SK-N-SH (cell line): ENCODE measurements at regions not wholly inside any gene's neighbourhood (a gene's known extent, or its start where the extent isn't known, plus 50 kb on each side); places are given as distances from the start of the nearest gene placed in this dataset.

Experiments used
- CTCF ChIA-PET: fragments of 300-600, 350-600 bp; formaldehyde crosslinking; extraction: SDS; loops from one replicate; lab custom pipeline; 2021; lab: Yijun Ruan, JAX
- POLR2A ChIA-PET: fragments of 350-600 bp; sonication (Branson Sonifier 250); formaldehyde crosslinking; extraction: SDS; loops from one replicate; lab custom pipeline; 2020; ENCODE audit warnings: antibody characterized with exemption, inconsistent platforms; lab: Yijun Ruan, JAX
- DNase-seq: peaks from one replicate; pipeline ENCODE4 v3.0.0; 2012
- H2AFZ ChIP-seq: fragments of 200-600 bp; sonication (generic); 2 replicates; pipeline ENCODE4 v1.8.1; 2016; ENCODE audit warnings: antibody characterized with exemption, mild to moderate bottlenecking, low read depth
- H3F3A ChIP-seq: fragments of 200-600 bp; sonication (generic); replicated peaks from 2 replicates; pipeline ENCODE3; 2016; ENCODE audit warnings: antibody characterized with exemption, mild to moderate bottlenecking; ENCODE audit not compliant: insufficient read depth
- H3K27ac ChIP-seq, 2 experiments: fragments of 200-500 bp in 1 of 2; fragments of 200-600 bp in 1 of 2; sonication (Bioruptor generic) in 1 of 2; sonication (generic), shearing (Covaris generic) in 1 of 2; 2 replicates each; pipeline versions ENCODE4 v1.5.1 to v1.6.1; 2014 to 2016; ENCODE audit warnings: low read depth in 2 of 2, inconsistent platforms in 1 of 2, low read length in 1 of 2, mild to moderate bottlenecking in 1 of 2, mixed read lengths in 1 of 2
- H3K27me3 ChIP-seq: fragments of 200-600 bp; sonication (generic), shearing (Covaris generic); 2 replicates; pipeline ENCODE4 v1.6.1; 2016; ENCODE audit warnings: mixed run types; ENCODE audit not compliant: insufficient read depth
- H3K36me3 ChIP-seq, 2 experiments: fragments of 200-500 bp in 1 of 2; fragments of 200-600 bp in 1 of 2; sonication (Bioruptor generic) in 1 of 2; sonication (generic) in 1 of 2; replicated peaks in 1 of 2; 2 replicates each; pipeline versions ENCODE3 to v1.5.1; 2014 to 2016; ENCODE audit warnings: low read length in 1 of 2, mild to moderate bottlenecking in 1 of 2; ENCODE audit not compliant: insufficient read depth in 2 of 2, control insufficient read depth in 1 of 2
- H3K4me1 ChIP-seq, 2 experiments: fragments of 200-500 bp in 1 of 2; fragments of 200-600 bp in 1 of 2; sonication (Bioruptor generic) in 1 of 2; sonication (generic), shearing (Covaris generic) in 1 of 2; 2 replicates each; pipeline versions ENCODE4 v1.5.1 to v1.6.1; 2014 to 2016; ENCODE audit warnings: low read depth in 1 of 2, low read length in 1 of 2, mixed run types in 1 of 2; ENCODE audit not compliant: insufficient read depth in 2 of 2, control insufficient read depth in 1 of 2
- H3K4me2 ChIP-seq: fragments of 200-600 bp; sonication (generic), shearing (Covaris generic); 2 replicates; pipeline ENCODE4 v1.6.1; 2017; ENCODE audit warnings: mixed run types
- H3K4me3 ChIP-seq, 2 experiments: fragments of 200-500 bp in 1 of 2; fragments of 200-600 bp in 1 of 2; sonication (Bioruptor generic) in 1 of 2; sonication (generic), shearing (Covaris generic) in 1 of 2; 2 replicates each; pipeline versions ENCODE4 v1.5.1 to v1.8.1; 2014 to 2016; ENCODE audit warnings: low read depth in 2 of 2, inconsistent platforms in 1 of 2, low read length in 1 of 2, mild to moderate bottlenecking in 1 of 2, mixed read lengths in 1 of 2, moderate library complexity in 1 of 2
- H3K79me2 ChIP-seq: fragments of 200-600 bp; sonication (generic); 2 replicates; pipeline ENCODE4 v1.8.1; 2017; ENCODE audit warnings: mild to moderate bottlenecking; ENCODE audit not compliant: insufficient read depth
- H3K9ac ChIP-seq: fragments of 200-600 bp; sonication (generic); 2 replicates; pipeline ENCODE4 v1.6.1; 2017; ENCODE audit warnings: mixed run types
- H3K9me2 ChIP-seq: fragments of 200-600 bp; sonication (generic); 2 replicates; pipeline ENCODE4 v1.6.1; 2017; ENCODE audit warnings: mixed run types
- H3K9me3 ChIP-seq: fragments of 200-600 bp; sonication (generic); 2 replicates; pipeline ENCODE4 v1.6.1; 2017; ENCODE audit warnings: mixed run types, mild to moderate bottlenecking, moderate library complexity
- H4K20me1 ChIP-seq: fragments of 200-600 bp; sonication (generic); 2 replicates; pipeline ENCODE4 v1.6.1; 2017; ENCODE audit warnings: mild to moderate bottlenecking, mixed run types; ENCODE audit not compliant: insufficient read depth
- ELF1 ChIP-seq: IDR thresholded peaks from 2 replicates; pipeline ENCODE4 v1.4.0; 2012
- EP300 ChIP-seq, 2 experiments: IDR thresholded peaks; 2 replicates each; pipeline versions ENCODE4 v1.4.0 to v1.6.1; 2012; ENCODE audit warnings: borderline replicate concordance in 1 of 2, low read depth in 1 of 2, low read length in 1 of 2
- FOSL2 ChIP-seq: IDR thresholded peaks from 2 replicates; pipeline ENCODE4 v1.4.0; 2012; ENCODE audit warnings: low read depth, mild to moderate bottlenecking, moderate library complexity, borderline replicate concordance
- FOXM1 ChIP-seq: IDR thresholded peaks from 2 replicates; pipeline ENCODE4 v1.4.0; 2012; ENCODE audit warnings: low read depth, mild to moderate bottlenecking
- GABPA ChIP-seq: IDR thresholded peaks from 2 replicates; pipeline ENCODE4 v1.4.0; 2012; ENCODE audit warnings: low read depth, mild to moderate bottlenecking
- GATA2 ChIP-seq: sonication (generic); formaldehyde crosslinking; IDR thresholded peaks from 2 replicates; pipeline ENCODE4 v1.5.0; 2020; ENCODE audit warnings: mild to moderate bottlenecking, missing genetic modification reagents
- JUND ChIP-seq: IDR thresholded peaks from 2 replicates; pipeline ENCODE4 v1.4.0; 2012
- NFIC ChIP-seq: IDR thresholded peaks from 2 replicates; pipeline ENCODE4 v1.4.0; 2012; ENCODE audit warnings: borderline replicate concordance
- RAD21 ChIP-seq: IDR thresholded peaks from 2 replicates; pipeline ENCODE4 v1.6.1; 2012; ENCODE audit warnings: mild to moderate bottlenecking, low read length
- RCOR1 ChIP-seq: fragments of 150-350 bp; IDR thresholded peaks from 2 replicates; pipeline ENCODE4 v1.6.1; 2017; ENCODE audit warnings: antibody characterized with exemption, low read length
- SIN3A ChIP-seq: IDR thresholded peaks from 2 replicates; pipeline ENCODE4 v1.6.1; 2012; ENCODE audit warnings: low read depth, mild to moderate bottlenecking, low read length, moderate library complexity, borderline replicate concordance
- SMC3 ChIP-seq: IDR thresholded peaks from 2 replicates; pipeline ENCODE4 v1.6.1; 2012; ENCODE audit warnings: low read depth, low read length, improper control_type of control experiment
- TAF1 ChIP-seq: IDR thresholded peaks from 2 replicates; pipeline ENCODE4 v1.6.1; 2012; ENCODE audit warnings: low read depth, mild to moderate bottlenecking, low read length, moderate library complexity, borderline replicate concordance
- YY1 ChIP-seq: IDR thresholded peaks from 2 replicates; pipeline ENCODE4 v1.4.0; 2012; ENCODE audit warnings: low read depth, mild to moderate bottlenecking
- WGBS: methylation state at CpG from one replicate; pipeline ENCODE4 v1.1.6; 2017; ENCODE audit warnings: low lambda C conversion rate; 5-methylcytosine and 5-hydroxymethylcytosine counted together
- TF ChIP-seq, protein P1 (sequence below): fragments of 150-350 bp; IDR thresholded peaks from 2 replicates; pipeline ENCODE4 v1.6.1; 2016; ENCODE audit warnings: mild to moderate bottlenecking, low read depth, low read length
- TF ChIP-seq, protein P2 (sequence below): IDR thresholded peaks from 2 replicates; pipeline ENCODE4 v1.6.1; 2012; ENCODE audit warnings: mild to moderate bottlenecking, low read depth, low read length, moderate library complexity
- TF ChIP-seq, protein P3 (sequence below): IDR thresholded peaks from 2 replicates; pipeline ENCODE4; 2012

DNA sequence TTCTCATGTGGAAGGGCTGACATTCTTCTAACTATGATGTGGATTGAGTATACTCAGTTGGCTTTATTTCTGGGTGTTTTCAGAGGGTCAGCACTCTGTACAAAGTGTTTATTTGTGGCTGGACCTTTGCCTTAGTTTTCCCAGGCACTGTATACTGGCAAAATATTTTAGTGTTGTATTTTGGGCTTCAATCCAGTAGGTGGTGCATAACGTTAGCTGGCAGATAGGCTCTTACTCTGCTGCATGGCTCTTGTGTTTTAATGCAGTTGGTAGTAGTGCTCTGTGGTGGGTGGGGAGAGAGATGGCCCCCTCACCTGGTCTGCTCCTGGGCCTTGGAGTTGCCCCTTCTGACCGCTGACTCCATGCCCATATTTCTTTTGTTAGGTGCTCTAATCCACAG lies 75.6 kb upstream of the REG3A start:
- Histone ChIP-seq H2AFZ (no peak overlapping the region), H3K9me3 (no peaks in the 10 kb centered on the region), H3K4me3 (no peak overlapping the region), H3K27me3 (no peaks in the 10 kb centered on the region), H3F3A (no peaks in the 10 kb centered on the region), H3K27ac (no peak overlapping the region), H3K79me2 (no peaks in the 10 kb centered on the region), H3K4me1 (no peaks in the 10 kb centered on the region), H3K9ac (no peak overlapping the region), H4K20me1 (no peaks in the 10 kb centered on the region), H3K36me3 (no peaks in the 10 kb centered on the region), H3K4me2 (no peak overlapping the region), H3K9me2 (no peaks in the 10 kb centered on the region)
- WGBS, result 27% methylated on average over 2 of the region's 2 CpGs
- CTCF ChIA-PET, result interaction anchor here (0.8 to 1.4 kb wide), 4 partner anchors 12 to 621 kb away, joined by 3 to 4 read pairs (median 4); no protein-coding TSS in a partner anchor
- POLR2A ChIA-PET, result no interaction called here
- TF ChIP-seq FOSL2 (no peak), ELF1 (no peak), RAD21 (peak; percentile 37; the same call in 1 of the 2 replicates)
- no peak for DNase-seq

DNA sequence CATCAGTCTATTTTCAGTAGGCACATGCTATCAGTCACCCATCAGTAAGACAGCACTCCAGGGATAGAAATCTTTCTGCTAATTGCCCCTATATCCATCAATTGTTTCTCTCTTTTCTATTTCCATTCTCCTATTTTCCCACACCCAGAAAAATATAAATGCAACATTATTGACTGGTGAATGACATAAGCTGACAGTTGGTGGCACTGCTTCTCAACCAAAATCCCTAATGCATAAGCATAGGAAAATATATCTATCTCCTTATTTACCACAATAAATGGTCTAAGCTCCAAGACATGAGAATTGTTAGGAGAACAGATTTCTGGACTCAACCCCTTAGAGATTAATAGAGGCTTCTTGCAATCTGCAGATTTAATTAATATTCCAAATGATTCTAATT lies 64.0 kb upstream of the REG3A start:
- H3F3A ChIP-seq, result no peaks in the 10 kb centered on the region
- no peaks in the 10 kb centered on the region for H3K9me3 ChIP-seq
- TF ChIP-seq GATA2 (CRISPR knock-in tag) (no peak), NFIC (no peak), SMC3 (peak; percentile 57; the same call in 1 of the 2 replicates), RAD21 (peak; percentile 79), FOXM1 (no peak), SIN3A (no peak), YY1 (no peak), TAF1 (no peak), JUND (no peak), FOSL2 (no peak), GABPA (no peak), EP300 (IDR thresholded peaks at IDR 0.05; ENCODE audit: borderline replicate concordance in 1 of 2, low read depth in 1 of 2, low read length in 1 of 2) (no peak), RCOR1 (no peak)
- TF ChIP-seq, protein P1, sequence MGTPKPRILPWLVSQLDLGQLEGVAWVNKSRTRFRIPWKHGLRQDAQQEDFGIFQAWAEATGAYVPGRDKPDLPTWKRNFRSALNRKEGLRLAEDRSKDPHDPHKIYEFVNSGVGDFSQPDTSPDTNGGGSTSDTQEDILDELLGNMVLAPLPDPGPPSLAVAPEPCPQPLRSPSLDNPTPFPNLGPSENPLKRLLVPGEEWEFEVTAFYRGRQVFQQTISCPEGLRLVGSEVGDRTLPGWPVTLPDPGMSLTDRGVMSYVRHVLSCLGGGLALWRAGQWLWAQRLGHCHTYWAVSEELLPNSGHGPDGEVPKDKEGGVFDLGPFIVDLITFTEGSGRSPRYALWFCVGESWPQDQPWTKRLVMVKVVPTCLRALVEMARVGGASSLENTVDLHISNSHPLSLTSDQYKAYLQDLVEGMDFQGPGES, result no peak
- TF ChIP-seq, protein P2, sequence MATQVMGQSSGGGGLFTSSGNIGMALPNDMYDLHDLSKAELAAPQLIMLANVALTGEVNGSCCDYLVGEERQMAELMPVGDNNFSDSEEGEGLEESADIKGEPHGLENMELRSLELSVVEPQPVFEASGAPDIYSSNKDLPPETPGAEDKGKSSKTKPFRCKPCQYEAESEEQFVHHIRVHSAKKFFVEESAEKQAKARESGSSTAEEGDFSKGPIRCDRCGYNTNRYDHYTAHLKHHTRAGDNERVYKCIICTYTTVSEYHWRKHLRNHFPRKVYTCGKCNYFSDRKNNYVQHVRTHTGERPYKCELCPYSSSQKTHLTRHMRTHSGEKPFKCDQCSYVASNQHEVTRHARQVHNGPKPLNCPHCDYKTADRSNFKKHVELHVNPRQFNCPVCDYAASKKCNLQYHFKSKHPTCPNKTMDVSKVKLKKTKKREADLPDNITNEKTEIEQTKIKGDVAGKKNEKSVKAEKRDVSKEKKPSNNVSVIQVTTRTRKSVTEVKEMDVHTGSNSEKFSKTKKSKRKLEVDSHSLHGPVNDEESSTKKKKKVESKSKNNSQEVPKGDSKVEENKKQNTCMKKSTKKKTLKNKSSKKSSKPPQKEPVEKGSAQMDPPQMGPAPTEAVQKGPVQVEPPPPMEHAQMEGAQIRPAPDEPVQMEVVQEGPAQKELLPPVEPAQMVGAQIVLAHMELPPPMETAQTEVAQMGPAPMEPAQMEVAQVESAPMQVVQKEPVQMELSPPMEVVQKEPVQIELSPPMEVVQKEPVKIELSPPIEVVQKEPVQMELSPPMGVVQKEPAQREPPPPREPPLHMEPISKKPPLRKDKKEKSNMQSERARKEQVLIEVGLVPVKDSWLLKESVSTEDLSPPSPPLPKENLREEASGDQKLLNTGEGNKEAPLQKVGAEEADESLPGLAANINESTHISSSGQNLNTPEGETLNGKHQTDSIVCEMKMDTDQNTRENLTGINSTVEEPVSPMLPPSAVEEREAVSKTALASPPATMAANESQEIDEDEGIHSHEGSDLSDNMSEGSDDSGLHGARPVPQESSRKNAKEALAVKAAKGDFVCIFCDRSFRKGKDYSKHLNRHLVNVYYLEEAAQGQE, result no peak
- TF ChIP-seq, protein P3, sequence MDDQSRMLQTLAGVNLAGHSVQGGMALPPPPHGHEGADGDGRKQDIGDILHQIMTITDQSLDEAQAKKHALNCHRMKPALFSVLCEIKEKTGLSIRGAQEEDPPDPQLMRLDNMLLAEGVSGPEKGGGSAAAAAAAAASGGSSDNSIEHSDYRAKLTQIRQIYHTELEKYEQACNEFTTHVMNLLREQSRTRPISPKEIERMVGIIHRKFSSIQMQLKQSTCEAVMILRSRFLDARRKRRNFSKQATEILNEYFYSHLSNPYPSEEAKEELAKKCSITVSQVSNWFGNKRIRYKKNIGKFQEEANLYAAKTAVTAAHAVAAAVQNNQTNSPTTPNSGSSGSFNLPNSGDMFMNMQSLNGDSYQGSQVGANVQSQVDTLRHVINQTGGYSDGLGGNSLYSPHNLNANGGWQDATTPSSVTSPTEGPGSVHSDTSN, result no peak
- H4K20me1 ChIP-seq, result no peaks in the 10 kb centered on the region
- CTCF ChIA-PET, result interaction anchor here (0.6 to 4.2 kb wide), 21 partner anchors 12 to 666 kb away, joined by 3 to 25 read pairs (median 4); no protein-coding TSS in a partner anchor
- no peaks in the 10 kb centered on the region for H3K9me2 ChIP-seq
- H3K36me3 ChIP-seq, result no peaks in the 10 kb centered on the region
- peak; percentile 26 for DNase-seq
- H3K79me2 ChIP-seq, result no peaks in the 10 kb centered on the region
- no peaks in the 10 kb centered on the region for H3K4me1 ChIP-seq
- H2AFZ ChIP-seq, result no peak overlapping the region
- POLR2A ChIA-PET, result no interaction called here
- H3K27ac ChIP-seq, result no peak overlapping the region
- no peaks in the 10 kb centered on the region for H3K27me3 ChIP-seq
- H3K4me3 ChIP-seq, result no peak overlapping the region
- H3K9ac ChIP-seq, result no peak overlapping the region
- no peak overlapping the region for H3K4me2 ChIP-seq
